Body of pancreas (tissue), 4 donors: ENCODE measurements at regions not wholly inside any gene's neighbourhood (a gene's known extent, or its start where the extent isn't known, plus 50 kb on each side); places are given as distances from the start of the nearest gene placed in this dataset.

Experiments
- POLR2A ChIP-seq, 3 donors: fragments of 450-650 bp; IDR thresholded peaks; one replicate each; pipeline ENCODE4 v1.6.1; 2016; ENCODE audit warnings: antibody characterized with exemption in 3 of 3, mild to moderate bottlenecking in 2 of 3
- TF ChIP-seq, protein P1 (sequence below), 7 experiments: fragments of 450-650 bp in 4 of 7; fragments of 200-600 bp in 3 of 7; sonication (generic) in 3 of 7; IDR thresholded peaks; one replicate each; pipeline ENCODE4 v1.5.1; 2016 to 2019; ENCODE audit warnings: antibody characterized with exemption in 7 of 7

DNA sequence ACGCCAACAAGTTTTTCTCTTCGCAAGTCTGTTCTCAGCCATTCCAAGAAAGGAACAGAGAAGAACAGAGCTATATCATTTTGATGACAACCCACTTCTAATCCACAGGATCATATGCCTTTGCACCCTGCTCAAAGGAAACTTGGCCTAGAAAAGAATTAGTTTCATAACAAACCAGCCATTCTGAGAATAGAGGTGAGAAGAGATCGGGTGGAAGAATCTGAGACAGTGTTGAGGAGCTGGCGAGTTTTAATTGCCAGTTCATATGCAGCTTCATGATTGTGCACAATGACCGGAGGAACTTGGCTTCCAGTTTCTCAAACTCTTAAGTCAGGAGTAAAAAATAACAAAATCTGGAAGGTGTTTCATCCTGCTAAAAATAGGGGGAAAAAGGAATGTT is 380.0 kb downstream of the NR2F1-AS1 start:
- TF ChIP-seq, protein P1, sequence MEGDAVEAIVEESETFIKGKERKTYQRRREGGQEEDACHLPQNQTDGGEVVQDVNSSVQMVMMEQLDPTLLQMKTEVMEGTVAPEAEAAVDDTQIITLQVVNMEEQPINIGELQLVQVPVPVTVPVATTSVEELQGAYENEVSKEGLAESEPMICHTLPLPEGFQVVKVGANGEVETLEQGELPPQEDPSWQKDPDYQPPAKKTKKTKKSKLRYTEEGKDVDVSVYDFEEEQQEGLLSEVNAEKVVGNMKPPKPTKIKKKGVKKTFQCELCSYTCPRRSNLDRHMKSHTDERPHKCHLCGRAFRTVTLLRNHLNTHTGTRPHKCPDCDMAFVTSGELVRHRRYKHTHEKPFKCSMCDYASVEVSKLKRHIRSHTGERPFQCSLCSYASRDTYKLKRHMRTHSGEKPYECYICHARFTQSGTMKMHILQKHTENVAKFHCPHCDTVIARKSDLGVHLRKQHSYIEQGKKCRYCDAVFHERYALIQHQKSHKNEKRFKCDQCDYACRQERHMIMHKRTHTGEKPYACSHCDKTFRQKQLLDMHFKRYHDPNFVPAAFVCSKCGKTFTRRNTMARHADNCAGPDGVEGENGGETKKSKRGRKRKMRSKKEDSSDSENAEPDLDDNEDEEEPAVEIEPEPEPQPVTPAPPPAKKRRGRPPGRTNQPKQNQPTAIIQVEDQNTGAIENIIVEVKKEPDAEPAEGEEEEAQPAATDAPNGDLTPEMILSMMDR (IDR thresholded peaks at IDR 0.05): no peak
- no peak for TF ChIP-seq POLR2A (IDR thresholded peaks at IDR 0.05)
